OCI-LY3 (cell line): ENCODE measurements at regions not wholly inside any gene's neighbourhood (a gene's known extent, or its start where the extent isn't known, plus 50 kb on each side); places are given as distances from the start of the nearest gene placed in this dataset.
"Not testable (repeated sequence)": the region's sequence is repeated elsewhere in the genome, so short reads cannot be mapped to it uniquely, and the experiment has no call there.

Experiments used
- CTCF ChIP-seq: fragments of 200-600, 300-600 bp; sonication (generic); IDR thresholded peaks from 2 replicates; pipeline ENCODE4 v1.5.1; 2014; ENCODE audit warnings: antibody characterized with exemption, low read length, low read depth
- EZH2phosphoT487 ChIP-seq: fragments of 200-600 bp; shearing (Covaris generic); IDR thresholded peaks from 2 replicates; pipeline ENCODE4 v1.6.1; 2018; ENCODE audit warnings: antibody characterized with exemption, mixed run types, low read depth

GRCh38 chr9:42502620-42503264 is 319.3 kb downstream of the SPATA31A6 start:
- not testable (repeated sequence) for TF ChIP-seq CTCF, EZH2phosphoT487
